SU-DHL-6 (cell line): ENCODE measurements at regions not wholly inside any gene's neighbourhood (a gene's known extent, or its start where the extent isn't known, plus 50 kb on each side); places are given as distances from the start of the nearest gene placed in this dataset.

Source experiments
- CTCF ChIP-seq: fragments of 200-600 bp; sonication (generic); IDR thresholded peaks from one replicate; pipeline ENCODE4 v1.5.1; 2017; ENCODE audit warnings: antibody characterized with exemption, mild to moderate bottlenecking, low read length, moderate library complexity; ENCODE audit not compliant: insufficient read depth, poor library complexity, severe bottlenecking
- EZH2phosphoT487 ChIP-seq: fragments of 200-600 bp; sonication (generic), shearing (Covaris generic); conservative IDR thresholded peaks from 2 replicates; pipeline ENCODE4 v1.6.1; 2018; ENCODE audit warnings: mild to moderate bottlenecking, antibody characterized with exemption, low read length, moderate library complexity, mixed read lengths

- no peak for TF ChIP-seq CTCF
- no peak for TF ChIP-seq EZH2phosphoT487
Measured at GRCh38 chr19:30807278-30807677, 435.1 kb downstream of the ZNF536 start.
